ENCODE measurements at regions not wholly inside any gene's neighbourhood (a gene's known extent, or its start where the extent isn't known, plus 50 kb on each side); places are given as distances from the start of the nearest gene placed in this dataset.

GRCh38 chr15:37524601-37525000 is 409.8 kb upstream of the TMCO5A start:
- no peaks in the 10 kb centered on the region for H3K36me3 Mint-ChIP-seq (ENCODE audit: low read depth)
- peaks cover 1% of the 10 kb centered on the region; the same call in 1 of the 2 replicates for H3K27me3 Mint-ChIP-seq (ENCODE audit: insufficient read depth)
- TF ChIP-seq CTCF (IDR thresholded peaks at IDR 0.05) = no peak
- no peak overlapping the region for H3K27ac Mint-ChIP-seq
- no peaks in the 10 kb centered on the region for H3K4me1 Mint-ChIP-seq (ENCODE audit: low read depth)
- H3K9me3 Mint-ChIP-seq = peaks cover 17% of the 10 kb centered on the region; the same call in 1 of the 2 replicates
- DNase-seq = no peak
- no peak overlapping the region for H3K4me3 Mint-ChIP-seq

GRCh38 chr15:37528432-37528831 is 406.0 kb upstream of the TMCO5A start:
- TF ChIP-seq CTCF (IDR thresholded peaks at IDR 0.05) = no peak
- no peak overlapping the region for H3K27ac Mint-ChIP-seq
- no peak for DNase-seq
- peaks cover 2% of the 10 kb centered on the region; the same call in 1 of the 2 replicates for H3K27me3 Mint-ChIP-seq (ENCODE audit: insufficient read depth)
- H3K4me3 Mint-ChIP-seq = no peak overlapping the region
- H3K4me1 Mint-ChIP-seq (ENCODE audit: low read depth) = no peaks in the 10 kb centered on the region
- peaks cover 16% of the 10 kb centered on the region; the same call in 1 of the 2 replicates for H3K9me3 Mint-ChIP-seq
- no peaks in the 10 kb centered on the region for H3K36me3 Mint-ChIP-seq (ENCODE audit: low read depth)

- DNase-seq = no peak
- Mint-ChIP-seq H3K27ac (no peak overlapping the region), H3K9me3 (0 out of 2 replicates have a peak, but pooled peaks cover 4% of the 10 kb centered on the region), H3K4me3 (no peak overlapping the region), H3K36me3 (ENCODE audit: low read depth) (no peaks in the 10 kb centered on the region), H3K4me1 (ENCODE audit: low read depth) (no peaks in the 10 kb centered on the region), H3K27me3 (ENCODE audit: insufficient read depth) (no peaks in the 10 kb centered on the region)
- no peak for TF ChIP-seq CTCF (IDR thresholded peaks at IDR 0.05)
Measured at GRCh38 chr15:37536967-37537605, 397.4 kb upstream of the TMCO5A start.

GRCh38 chr15:37537802-37538201 is 396.6 kb upstream of the TMCO5A start:
- no peak overlapping the region for H3K4me3 Mint-ChIP-seq
- no peak for DNase-seq
- no peaks in the 10 kb centered on the region for H3K27me3 Mint-ChIP-seq (ENCODE audit: insufficient read depth)
- no peaks in the 10 kb centered on the region for H3K4me1 Mint-ChIP-seq (ENCODE audit: low read depth)
- H3K36me3 Mint-ChIP-seq (ENCODE audit: low read depth) = no peaks in the 10 kb centered on the region
- H3K9me3 Mint-ChIP-seq = 0 out of 2 replicates have a peak, but pooled peaks cover 4% of the 10 kb centered on the region
- no peak for TF ChIP-seq CTCF (IDR thresholded peaks at IDR 0.05)
- no peak overlapping the region for H3K27ac Mint-ChIP-seq

- H3K4me3 Mint-ChIP-seq = no peak overlapping the region
- no peak overlapping the region for H3K27ac Mint-ChIP-seq
Measured at GRCh38 chr15:37548116-37548515, 386.3 kb upstream of the TMCO5A start.

More at GRCh38 chr15:37548116-37548515, 386.3 kb upstream of the TMCO5A start:
- no peaks in the 10 kb centered on the region for H3K4me1 Mint-ChIP-seq (ENCODE audit: low read depth)
- DNase-seq = no peak
- H3K9me3 Mint-ChIP-seq = no peaks in the 10 kb centered on the region
- H3K27me3 Mint-ChIP-seq (ENCODE audit: insufficient read depth) = no peaks in the 10 kb centered on the region
- H3K36me3 Mint-ChIP-seq (ENCODE audit: low read depth) = no peaks in the 10 kb centered on the region
- TF ChIP-seq CTCF (IDR thresholded peaks at IDR 0.05) = no peak

Data from HFFc6 (cell line).